ENCODE measurements at regions not wholly inside any gene's neighbourhood (a gene's known extent, or its start where the extent isn't known, plus 50 kb on each side); places are given as distances from the start of the nearest gene placed in this dataset.

DNA sequence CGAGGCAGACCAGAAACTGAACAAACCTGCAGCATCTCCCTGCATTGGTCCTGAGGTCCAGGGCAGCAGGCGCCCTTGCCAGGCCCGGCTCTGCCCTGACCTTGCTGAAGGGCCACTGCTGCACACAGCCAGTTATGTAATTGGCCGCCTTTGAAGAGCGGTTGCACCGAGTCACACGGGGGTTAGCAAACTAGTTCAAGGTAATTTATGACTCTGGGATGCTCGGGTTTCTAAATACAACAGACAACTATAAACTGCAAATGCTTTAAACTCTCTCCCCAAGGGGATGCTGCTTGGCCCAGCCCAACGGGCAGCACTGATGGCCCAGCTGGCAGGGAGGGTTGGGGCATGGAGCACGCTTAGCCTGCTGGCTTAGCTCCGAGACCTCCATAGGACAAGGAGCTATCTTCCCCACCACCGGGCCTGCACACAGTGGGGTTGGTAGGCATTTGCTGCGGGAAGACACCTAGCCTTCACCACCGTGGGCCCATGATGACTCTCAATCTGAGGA lies 60.3 kb upstream of the IQSEC1 start:
- TF ChIP-seq, protein P1, sequence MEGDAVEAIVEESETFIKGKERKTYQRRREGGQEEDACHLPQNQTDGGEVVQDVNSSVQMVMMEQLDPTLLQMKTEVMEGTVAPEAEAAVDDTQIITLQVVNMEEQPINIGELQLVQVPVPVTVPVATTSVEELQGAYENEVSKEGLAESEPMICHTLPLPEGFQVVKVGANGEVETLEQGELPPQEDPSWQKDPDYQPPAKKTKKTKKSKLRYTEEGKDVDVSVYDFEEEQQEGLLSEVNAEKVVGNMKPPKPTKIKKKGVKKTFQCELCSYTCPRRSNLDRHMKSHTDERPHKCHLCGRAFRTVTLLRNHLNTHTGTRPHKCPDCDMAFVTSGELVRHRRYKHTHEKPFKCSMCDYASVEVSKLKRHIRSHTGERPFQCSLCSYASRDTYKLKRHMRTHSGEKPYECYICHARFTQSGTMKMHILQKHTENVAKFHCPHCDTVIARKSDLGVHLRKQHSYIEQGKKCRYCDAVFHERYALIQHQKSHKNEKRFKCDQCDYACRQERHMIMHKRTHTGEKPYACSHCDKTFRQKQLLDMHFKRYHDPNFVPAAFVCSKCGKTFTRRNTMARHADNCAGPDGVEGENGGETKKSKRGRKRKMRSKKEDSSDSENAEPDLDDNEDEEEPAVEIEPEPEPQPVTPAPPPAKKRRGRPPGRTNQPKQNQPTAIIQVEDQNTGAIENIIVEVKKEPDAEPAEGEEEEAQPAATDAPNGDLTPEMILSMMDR (IDR thresholded peaks at IDR 0.05; ENCODE audit: insufficient read depth, low read depth, low read length, missing control alignments): no peak
- no peak for DNase-seq (ENCODE audit: low read depth)
- H3K4me3 ChIP-seq (ENCODE audit: low read length): no peak overlapping the region

DNA sequence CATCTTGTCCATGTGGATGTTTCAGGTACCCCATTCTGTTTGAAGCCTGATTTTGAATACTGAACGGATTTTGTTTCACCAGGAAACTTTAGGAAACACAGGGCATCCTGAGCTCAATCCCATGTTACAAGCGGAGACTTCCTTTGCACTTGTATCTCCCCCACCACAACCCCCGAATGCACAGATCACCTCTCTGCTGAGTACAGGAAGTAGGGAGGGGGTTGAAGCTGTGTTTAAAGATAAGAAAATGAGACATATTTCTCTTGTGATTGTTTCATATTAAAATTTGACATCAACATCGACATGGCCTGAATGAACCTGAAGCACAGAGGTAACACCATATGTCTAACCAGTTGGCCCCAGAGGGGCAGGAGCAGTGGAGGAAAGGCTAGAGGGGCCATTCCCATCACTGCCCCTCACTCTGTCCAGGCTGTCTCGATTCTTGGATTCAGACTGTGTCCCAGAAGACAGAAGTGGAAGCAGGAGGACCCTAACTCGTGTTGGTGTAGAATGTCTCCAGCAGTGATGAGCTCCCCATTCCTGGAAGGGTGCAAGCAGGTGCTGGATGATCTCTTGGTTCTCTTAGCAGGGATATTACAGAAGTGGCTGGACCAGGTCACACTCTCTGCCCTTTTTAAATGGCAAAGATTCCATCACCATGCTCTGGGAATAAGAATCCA lies 59.6 kb upstream of the IQSEC1 start:
- no peak overlapping the region for H3K4me3 ChIP-seq (ENCODE audit: low read length)
- no peak for DNase-seq (ENCODE audit: low read depth)
- TF ChIP-seq, protein P1 (IDR thresholded peaks at IDR 0.05; ENCODE audit: insufficient read depth, low read depth, low read length, missing control alignments): no peak

- no peak overlapping the region for H3K4me3 ChIP-seq (ENCODE audit: low read length)
- DNase-seq (ENCODE audit: low read depth): no peak
- TF ChIP-seq, protein P1 (IDR thresholded peaks at IDR 0.05; ENCODE audit: insufficient read depth, low read depth, low read length, missing control alignments): no peak
Measured at GRCh38 chr3:13132281-13132680, 59.1 kb upstream of the IQSEC1 start.

- no peak for DNase-seq (ENCODE audit: low read depth)
- TF ChIP-seq, protein P1 (IDR thresholded peaks at IDR 0.05; ENCODE audit: insufficient read depth, low read depth, low read length, missing control alignments): no peak
- H3K4me3 ChIP-seq (ENCODE audit: low read length): no peak overlapping the region
Measured at GRCh38 chr3:13130464-13131193, 57.4 kb upstream of the IQSEC1 start.

DNA sequence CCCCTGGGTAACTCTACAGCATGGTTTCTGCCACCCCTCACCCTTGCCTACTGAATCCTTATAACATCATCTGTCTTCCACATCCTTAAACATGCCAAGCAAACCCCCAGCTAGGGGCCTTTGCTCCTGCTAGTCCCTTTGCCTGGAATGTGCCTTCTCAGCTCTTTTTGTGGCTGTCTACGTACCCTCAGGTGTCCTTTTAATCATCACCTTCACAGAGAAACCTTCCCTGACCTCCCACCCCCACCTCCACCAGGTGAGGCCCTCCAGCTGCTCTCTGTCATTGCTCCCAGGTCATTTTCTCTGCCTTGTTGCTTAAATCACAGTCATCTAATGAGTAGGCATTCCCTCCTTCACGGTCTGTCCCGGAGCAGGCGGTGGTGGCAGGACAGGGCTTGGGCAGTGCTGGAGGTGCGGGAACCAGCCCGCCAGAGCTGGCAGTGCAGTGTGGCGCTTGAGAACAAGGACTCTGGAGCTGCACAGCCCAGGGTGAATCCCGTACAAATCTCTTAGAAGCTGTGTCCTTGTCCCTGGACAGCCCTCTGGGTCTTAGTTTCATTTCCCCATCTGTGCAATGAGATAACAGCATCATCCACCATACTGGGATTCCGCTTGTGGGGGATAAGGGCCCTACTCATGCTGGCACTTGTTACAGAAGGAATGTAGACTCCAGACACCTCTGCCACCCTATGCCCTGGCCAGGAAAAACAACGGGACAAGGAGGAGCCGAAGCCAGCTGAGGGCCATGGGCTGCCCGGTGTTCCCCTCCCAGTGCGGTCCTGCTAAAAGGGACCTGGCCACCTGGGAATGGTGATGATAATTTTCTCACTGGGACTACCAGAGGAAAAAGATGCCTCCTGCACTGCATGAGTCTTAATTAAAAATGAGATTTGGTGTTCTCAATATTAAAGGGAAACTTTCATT lies 52.1 kb upstream of the IQSEC1 start:
- TF ChIP-seq, protein P1 (IDR thresholded peaks at IDR 0.05; ENCODE audit: insufficient read depth, low read depth, low read length, missing control alignments): no peak
- DNase-seq (ENCODE audit: low read depth): no peak
- H3K4me3 ChIP-seq (ENCODE audit: low read length): no peak overlapping the region

GRCh38 chr3:13124631-13125030 lies 51.4 kb upstream of the IQSEC1 start:
- DNase-seq (ENCODE audit: low read depth): no peak
- no peak overlapping the region for H3K4me3 ChIP-seq (ENCODE audit: low read length)
- TF ChIP-seq, protein P1 (IDR thresholded peaks at IDR 0.05; ENCODE audit: insufficient read depth, low read depth, low read length, missing control alignments): no peak
